Activated naive CD8-positive, alpha-beta T cell treated with anti-CD3 and anti-CD28 coated beads, Interleukin-2, amount 10 ng/mL, durations not matched to agents 7 days and 5 days (primary cell): ENCODE measurements at regions not wholly inside any gene's neighbourhood (a gene's known extent, or its start where the extent isn't known, plus 50 kb on each side); places are given as distances from the start of the nearest gene placed in this dataset.
"Not testable (repeated sequence)": the region's sequence is repeated elsewhere in the genome, so short reads cannot be mapped to it uniquely, and the experiment has no call there.

ENCODE experiments used
- ATAC-seq: fragments of 150-1000 bp; cut with Tn5 transposase; one replicate; pipeline ENCODE4 v1.10.0; 2021; ENCODE audit warnings: low read depth, moderate library complexity
- POLR2A ChIA-PET: fragments of 350-600 bp; sonication (Branson Sonifier 250); formaldehyde crosslinking; loops from one replicate; lab custom pipeline; 2021; ENCODE audit warnings: antibody characterized with exemption; lab: Charles Lee
- DNase-seq: peaks from one replicate; pipeline ENCODE4 v3.0.0; 2021
- H3K27ac Mint-ChIP-seq: one replicate; pipeline ENCODE4 v1.8.0; 2022; ENCODE audit warnings: mild to moderate bottlenecking, mixed read lengths
- H3K27me3 Mint-ChIP-seq: one replicate; pipeline ENCODE4 v1.8.0; 2022; ENCODE audit warnings: mild to moderate bottlenecking, moderate library complexity, mixed read lengths
- H3K36me3 Mint-ChIP-seq: one replicate; pipeline ENCODE4 v1.8.0; 2021; ENCODE audit warnings: mild to moderate bottlenecking, mixed read lengths
- H3K4me1 Mint-ChIP-seq: one replicate; pipeline ENCODE4 v1.8.0; 2021; ENCODE audit warnings: mixed read lengths
- H3K4me3 Mint-ChIP-seq: one replicate; pipeline ENCODE4 v1.8.0; 2022; ENCODE audit warnings: mild to moderate bottlenecking, moderate library complexity, mixed read lengths
- H3K9me3 Mint-ChIP-seq: one replicate; pipeline ENCODE4 v1.8.0; 2021; ENCODE audit warnings: mixed read lengths

DNA sequence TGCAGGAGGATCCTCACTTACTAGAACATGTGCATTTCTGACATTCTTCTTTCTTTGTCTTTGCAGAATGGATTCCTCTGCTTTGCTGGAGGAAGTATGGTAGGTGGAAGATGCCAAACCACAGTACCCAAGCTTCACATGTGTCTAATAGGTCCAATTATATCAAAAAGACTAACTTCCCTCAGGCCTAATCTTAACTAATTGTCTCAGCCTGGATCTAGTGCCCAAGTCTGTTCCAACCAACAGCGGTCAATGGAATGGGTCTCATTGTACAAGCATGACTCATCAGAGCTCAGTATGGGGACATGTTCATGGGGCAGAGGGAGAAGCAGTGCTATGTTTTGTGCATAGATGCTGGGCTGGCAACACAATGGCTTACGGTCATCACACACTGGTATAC is 81.6 kb upstream of the CSNK1A1L start:
- POLR2A ChIA-PET, result no interaction called here
- peaks cover 2% of the 10 kb centered on the region for H3K9me3 Mint-ChIP-seq
- no peak for DNase-seq
- no peak overlapping the region for H3K27ac Mint-ChIP-seq
- ATAC-seq, result no peak
- H3K4me1 Mint-ChIP-seq, result no peaks in the 10 kb centered on the region
- no peak overlapping the region for H3K4me3 Mint-ChIP-seq
- H3K27me3 Mint-ChIP-seq, result no peaks in the 10 kb centered on the region
- no peaks in the 10 kb centered on the region for H3K36me3 Mint-ChIP-seq

DNA sequence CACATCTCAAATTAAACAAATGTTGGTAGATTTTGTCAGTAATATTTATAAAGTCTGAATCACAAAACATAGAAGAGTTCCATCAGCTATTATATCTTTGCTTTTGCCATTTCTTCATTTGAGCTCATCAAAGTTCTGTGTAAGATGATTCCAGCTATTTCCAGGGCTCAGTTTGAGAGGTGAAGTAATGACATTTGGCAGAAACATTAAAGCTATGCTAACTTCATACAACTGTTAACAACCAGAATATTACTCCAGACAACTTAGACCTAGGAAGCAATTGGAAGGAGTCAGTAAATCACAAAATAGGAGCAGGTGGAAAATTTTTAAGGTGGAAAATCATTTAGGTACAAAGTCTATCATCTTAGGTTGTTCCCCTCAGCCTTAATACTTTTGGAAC is 76.2 kb upstream of the CSNK1A1L start:
- ATAC-seq (no peak), DNase-seq (no peak)
- H3K4me3 Mint-ChIP-seq, result no peak overlapping the region
- no peaks in the 10 kb centered on the region for H3K27me3 Mint-ChIP-seq
- no peaks in the 10 kb centered on the region for H3K36me3 Mint-ChIP-seq
- POLR2A ChIA-PET, result no interaction called here
- no peak overlapping the region for H3K27ac Mint-ChIP-seq
- no peaks in the 10 kb centered on the region for H3K9me3 Mint-ChIP-seq
- H3K4me1 Mint-ChIP-seq, result no peaks in the 10 kb centered on the region

DNA sequence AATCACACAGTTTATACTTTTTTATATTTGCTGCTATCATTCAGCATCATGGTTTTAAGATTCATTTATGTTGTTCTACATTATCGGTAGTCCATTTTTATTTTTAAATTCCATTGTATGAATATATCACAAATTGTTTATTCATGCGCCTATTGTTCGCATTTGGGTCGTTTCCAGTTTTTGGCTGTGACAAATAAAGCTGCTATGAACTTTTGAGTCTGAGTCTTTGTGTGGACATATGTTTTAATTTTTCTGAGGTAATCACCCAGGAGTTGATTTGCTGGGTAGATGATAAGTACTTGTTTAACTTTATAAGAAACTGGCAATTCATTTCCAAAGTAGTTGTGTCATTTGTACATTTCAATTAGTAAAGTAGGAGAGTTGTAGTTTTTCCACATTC is 74.2 kb upstream of the CSNK1A1L start:
- no peaks in the 10 kb centered on the region for H3K36me3 Mint-ChIP-seq
- no peaks in the 10 kb centered on the region for H3K9me3 Mint-ChIP-seq
- no peak overlapping the region for H3K4me3 Mint-ChIP-seq
- H3K27me3 Mint-ChIP-seq, result no peaks in the 10 kb centered on the region
- ATAC-seq (no peak), DNase-seq (no peak)
- H3K27ac Mint-ChIP-seq, result no peak overlapping the region
- POLR2A ChIA-PET, result no interaction called here
- H3K4me1 Mint-ChIP-seq, result no peaks in the 10 kb centered on the region

DNA sequence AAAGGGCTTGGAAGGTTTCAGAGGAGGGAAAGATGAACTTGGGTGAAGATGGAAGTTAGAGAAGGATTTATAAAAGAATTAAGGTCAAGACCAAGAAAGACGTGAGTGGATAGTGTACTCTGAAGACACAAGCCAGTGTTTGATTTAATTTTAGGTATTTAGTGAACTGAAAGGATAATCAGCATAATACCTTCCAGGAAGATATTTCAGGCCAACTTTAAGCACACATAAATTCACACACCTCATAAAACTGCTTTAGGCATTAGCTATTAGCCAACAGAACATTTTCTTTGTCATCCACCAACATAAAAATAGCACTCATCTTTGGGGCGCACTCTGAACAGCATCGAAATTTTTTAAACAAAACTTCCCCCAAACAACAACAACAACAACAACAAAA is 71.7 kb upstream of the CSNK1A1L start:
- POLR2A ChIA-PET, result no interaction called here
- no peaks in the 10 kb centered on the region for H3K9me3 Mint-ChIP-seq
- ATAC-seq (no peak), DNase-seq (no peak)
- H3K27me3 Mint-ChIP-seq, result no peaks in the 10 kb centered on the region
- H3K4me3 Mint-ChIP-seq, result no peak overlapping the region
- no peaks in the 10 kb centered on the region for H3K36me3 Mint-ChIP-seq
- H3K4me1 Mint-ChIP-seq, result no peaks in the 10 kb centered on the region
- no peak overlapping the region for H3K27ac Mint-ChIP-seq

DNA sequence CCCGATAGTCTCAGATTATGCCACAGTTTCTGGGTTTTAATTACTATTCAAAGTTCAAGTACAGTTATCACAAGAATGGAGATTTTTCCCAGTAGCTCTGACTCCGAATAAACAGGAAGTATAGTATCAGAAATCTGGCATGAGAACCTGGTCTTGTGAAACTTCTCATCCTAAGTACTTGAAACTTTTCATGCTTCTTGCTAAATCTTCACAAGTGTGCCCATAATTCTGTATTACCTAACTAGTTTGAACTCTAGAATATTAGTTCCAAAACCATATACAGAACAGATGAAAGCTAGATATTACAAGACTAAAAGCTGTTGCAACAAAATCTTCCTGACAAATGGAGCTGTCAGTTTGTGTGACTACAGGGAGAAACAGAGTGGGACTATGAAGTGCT is 70.5 kb upstream of the CSNK1A1L start:
- Mint-ChIP-seq H3K27me3 (no peaks in the 10 kb centered on the region), H3K27ac (no peak overlapping the region), H3K9me3 (no peaks in the 10 kb centered on the region), H3K4me3 (no peak overlapping the region), H3K4me1 (no peaks in the 10 kb centered on the region), H3K36me3 (no peaks in the 10 kb centered on the region)
- POLR2A ChIA-PET, result no interaction called here
- DNase-seq, result no peak
- ATAC-seq, result no peak

DNA sequence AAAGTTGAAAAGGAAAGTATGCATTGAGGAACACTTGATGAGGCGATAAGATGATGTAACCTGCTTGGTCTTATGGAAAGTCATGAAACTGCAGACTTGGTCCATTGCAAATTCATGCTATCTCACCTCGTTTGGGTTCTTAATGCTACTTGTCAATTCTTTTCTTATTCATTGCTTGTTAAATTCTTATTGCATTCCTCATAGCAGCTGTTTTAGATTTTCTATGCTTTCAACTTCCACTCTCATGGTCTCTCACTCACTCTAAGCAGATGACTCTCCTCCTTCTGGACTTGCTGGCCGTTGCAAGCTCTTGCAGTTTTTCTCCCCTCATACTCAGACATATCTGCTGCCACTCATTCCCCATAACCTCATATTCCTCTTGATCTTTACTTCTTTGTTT is 67.8 kb upstream of the CSNK1A1L start:
- Mint-ChIP-seq H3K27ac (no peak overlapping the region), H3K36me3 (no peaks in the 10 kb centered on the region), H3K4me1 (no peaks in the 10 kb centered on the region), H3K4me3 (no peak overlapping the region), H3K27me3 (no peaks in the 10 kb centered on the region), H3K9me3 (no peaks in the 10 kb centered on the region)
- ATAC-seq (no peak), DNase-seq (no peak)
- POLR2A ChIA-PET, result no interaction called here

DNA sequence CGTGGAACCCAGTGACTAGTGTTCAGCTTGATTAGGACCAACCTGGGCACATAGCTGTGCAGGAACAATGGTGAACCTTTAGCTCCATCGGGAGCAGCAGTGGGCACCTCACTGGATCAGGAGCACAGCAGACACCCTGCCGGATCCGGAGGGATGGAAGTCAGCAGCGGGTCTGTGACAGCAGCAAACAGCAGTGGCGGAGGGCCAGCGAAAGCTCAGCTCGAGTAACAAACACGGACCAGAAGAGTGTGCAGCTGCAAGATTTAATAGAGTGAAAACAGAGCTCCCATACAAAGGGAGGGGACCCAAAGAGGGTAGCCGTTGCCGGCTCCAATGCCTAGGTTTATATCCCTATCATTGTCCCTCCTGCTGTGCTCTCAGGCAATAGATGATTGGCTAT is 66.8 kb upstream of the CSNK1A1L start:
- H3K27me3 Mint-ChIP-seq, POLR2A ChIA-PET, ATAC-seq, H3K4me1 Mint-ChIP-seq, H3K4me3 Mint-ChIP-seq, H3K27ac Mint-ChIP-seq, DNase-seq, H3K9me3 Mint-ChIP-seq, H3K36me3 Mint-ChIP-seq: not testable (repeated sequence)

DNA sequence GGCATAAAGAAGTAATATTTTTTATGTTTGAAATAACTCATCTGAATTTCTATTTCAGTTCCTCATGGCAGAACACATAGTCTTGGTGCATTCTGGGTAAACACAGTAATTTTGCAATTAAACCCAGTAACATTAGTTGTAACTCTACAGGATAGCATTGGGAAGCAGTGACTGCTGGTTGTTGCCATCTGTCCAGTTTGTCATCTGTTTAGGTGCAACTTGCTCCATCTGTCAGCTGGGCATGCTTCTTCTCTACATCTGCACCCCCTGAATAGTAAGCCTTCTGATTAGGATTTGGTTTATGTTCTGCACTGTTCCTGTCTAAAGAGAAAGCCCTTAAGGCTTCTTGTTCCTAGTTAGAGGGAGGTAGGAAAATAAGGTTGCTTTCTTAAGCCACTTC is 63.5 kb upstream of the CSNK1A1L start:
- POLR2A ChIA-PET, result no interaction called here
- Mint-ChIP-seq H3K36me3 (no peaks in the 10 kb centered on the region), H3K27me3 (peaks cover 2% of the 10 kb centered on the region), H3K27ac (no peak overlapping the region), H3K9me3 (peaks cover 4% of the 10 kb centered on the region), H3K4me1 (no peaks in the 10 kb centered on the region), H3K4me3 (no peak overlapping the region)
- DNase-seq (no peak), ATAC-seq (no peak)

DNA sequence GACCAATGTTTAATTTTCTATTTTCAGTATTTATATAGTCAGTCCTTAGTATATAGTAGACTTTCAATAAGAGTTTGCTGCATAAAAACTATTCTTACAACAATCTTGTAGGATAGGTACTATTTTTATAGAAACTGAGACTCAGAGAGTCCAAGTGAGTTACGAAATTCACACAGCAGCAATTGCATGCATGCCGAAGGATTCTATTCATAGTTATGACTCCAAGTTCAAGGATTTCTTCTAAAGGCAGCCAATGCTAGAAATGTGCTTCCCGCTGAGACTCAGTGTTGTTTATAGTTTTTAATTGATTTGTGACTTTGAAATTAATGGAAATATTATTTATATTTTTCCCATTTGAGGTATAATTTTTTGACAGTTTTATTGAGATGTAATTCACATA is 62.7 kb upstream of the CSNK1A1L start:
- peaks cover 4% of the 10 kb centered on the region for H3K9me3 Mint-ChIP-seq
- H3K27me3 Mint-ChIP-seq, result peaks cover 2% of the 10 kb centered on the region
- H3K4me1 Mint-ChIP-seq, result no peaks in the 10 kb centered on the region
- H3K4me3 Mint-ChIP-seq, result no peak overlapping the region
- DNase-seq, result no peak
- H3K36me3 Mint-ChIP-seq, result no peaks in the 10 kb centered on the region
- no peak overlapping the region for H3K27ac Mint-ChIP-seq
- no peak for ATAC-seq
- POLR2A ChIA-PET, result no interaction called here

DNA sequence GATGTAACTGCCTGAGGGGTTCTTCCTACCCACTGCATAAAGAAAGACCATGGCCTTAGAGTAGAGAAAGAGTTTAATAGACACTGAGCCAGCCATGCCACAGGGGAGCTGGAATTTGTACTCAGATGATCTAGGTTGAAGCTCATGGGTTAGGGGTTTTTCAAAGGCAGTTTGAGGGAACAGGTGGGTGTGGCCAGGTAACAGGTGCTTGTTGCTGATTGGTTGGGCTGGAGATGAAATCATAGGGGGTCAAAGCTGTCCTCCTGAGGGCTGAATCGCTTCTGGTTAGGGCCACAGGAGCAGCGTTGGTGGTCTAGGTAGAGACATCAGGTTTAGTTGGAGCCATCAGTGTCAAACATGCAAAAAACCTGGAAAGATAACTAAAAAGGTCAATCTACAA is 59.2 kb upstream of the CSNK1A1L start:
- H3K4me3 Mint-ChIP-seq, result no peak overlapping the region
- peaks cover 2% of the 10 kb centered on the region for H3K27me3 Mint-ChIP-seq
- ATAC-seq (no peak), DNase-seq (no peak)
- POLR2A ChIA-PET, result no interaction called here
- peaks cover 6% of the 10 kb centered on the region for H3K9me3 Mint-ChIP-seq
- no peaks in the 10 kb centered on the region for H3K36me3 Mint-ChIP-seq
- H3K4me1 Mint-ChIP-seq, result no peaks in the 10 kb centered on the region
- H3K27ac Mint-ChIP-seq, result no peak overlapping the region

DNA sequence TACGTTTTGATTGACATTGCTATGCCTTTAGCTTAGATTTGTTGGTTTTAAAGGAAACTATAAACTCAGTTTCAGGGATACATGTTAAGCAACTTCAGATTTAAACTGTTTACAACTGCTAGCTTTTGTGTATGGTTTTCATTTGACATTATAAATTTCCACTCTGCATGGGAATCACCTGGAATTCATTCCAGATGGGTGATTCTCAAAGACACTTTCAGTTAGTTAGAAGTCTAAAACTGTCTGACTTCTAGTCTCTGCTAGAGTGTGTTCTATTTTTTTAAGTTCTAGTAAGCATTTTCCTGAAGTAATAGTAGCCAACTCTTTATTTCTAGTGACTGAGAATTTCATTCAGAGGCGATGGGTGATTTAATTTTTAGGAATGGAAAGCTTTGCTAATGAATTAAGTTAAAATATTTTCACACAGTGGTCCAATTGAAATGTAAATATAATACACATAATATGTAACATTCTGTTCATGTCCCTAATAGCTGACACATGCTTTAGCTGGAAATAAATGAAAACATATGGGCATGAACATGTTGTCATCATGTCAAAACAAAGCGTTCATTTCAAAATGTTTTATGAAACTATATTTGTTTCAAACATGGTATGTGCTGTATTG is 58.3 kb upstream of the CSNK1A1L start:
- Mint-ChIP-seq H3K9me3 (peaks cover 6% of the 10 kb centered on the region), H3K4me1 (no peaks in the 10 kb centered on the region), H3K4me3 (no peak overlapping the region), H3K36me3 (no peaks in the 10 kb centered on the region), H3K27me3 (peaks cover 2% of the 10 kb centered on the region), H3K27ac (no peak overlapping the region)
- ATAC-seq (no peak), DNase-seq (no peak)
- POLR2A ChIA-PET, result no interaction called here

DNA sequence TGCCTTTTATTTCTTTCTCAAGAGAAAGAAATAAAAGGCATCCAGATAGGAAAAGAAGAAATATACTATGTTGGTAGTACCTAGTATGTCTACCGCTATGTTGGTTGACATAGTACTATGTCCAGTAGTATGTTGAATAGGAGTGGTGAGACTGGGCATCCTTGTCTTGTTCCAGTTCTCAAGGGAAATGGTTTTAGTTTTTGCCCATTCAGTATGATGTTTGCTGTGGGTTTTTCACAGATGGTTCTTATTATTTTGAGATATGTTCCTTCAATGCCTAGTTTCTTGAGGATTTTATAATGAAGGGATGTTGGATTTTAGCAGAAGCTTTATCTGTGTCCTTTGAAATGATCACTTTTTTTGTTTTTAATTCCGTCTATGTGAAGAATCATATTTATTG is 53.0 kb upstream of the CSNK1A1L start:
- Mint-ChIP-seq H3K4me3 (no peak overlapping the region), H3K27me3 (no peaks in the 10 kb centered on the region), H3K36me3 (no peaks in the 10 kb centered on the region), H3K4me1 (no peaks in the 10 kb centered on the region), H3K9me3 (peaks cover 6% of the 10 kb centered on the region), H3K27ac (no peak overlapping the region)
- POLR2A ChIA-PET, result no interaction called here
- no peak for DNase-seq
- ATAC-seq, result no peak

DNA sequence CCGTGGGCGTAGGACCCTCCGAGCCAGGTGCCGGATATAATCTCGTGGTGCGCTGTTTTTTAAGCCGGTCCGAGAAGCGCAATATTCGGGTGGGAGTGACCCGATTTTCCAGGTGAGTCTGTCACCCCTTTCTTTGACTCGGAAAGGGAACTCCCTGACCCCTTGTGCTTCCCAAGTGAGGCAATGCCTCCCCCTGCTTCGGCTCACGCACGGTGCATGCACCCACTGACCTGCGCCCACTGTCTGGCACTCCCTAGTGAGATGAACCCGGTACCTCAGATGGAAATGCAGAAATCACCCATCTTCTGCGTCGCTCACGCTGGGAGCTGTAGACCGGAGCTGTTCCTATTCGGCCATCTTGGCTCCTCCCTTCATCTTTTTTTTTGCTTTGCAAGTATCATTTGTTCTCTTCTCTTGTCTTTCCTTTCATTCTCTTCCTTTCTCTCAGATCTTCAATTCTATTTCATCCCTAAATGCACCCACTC is 50.2 kb upstream of the CSNK1A1L start:
- H3K27ac Mint-ChIP-seq, POLR2A ChIA-PET, DNase-seq, ATAC-seq, H3K4me3 Mint-ChIP-seq, H3K4me1 Mint-ChIP-seq, H3K9me3 Mint-ChIP-seq, H3K36me3 Mint-ChIP-seq, H3K27me3 Mint-ChIP-seq: not testable (repeated sequence)
